ENCODE measurements at regions not wholly inside any gene's neighbourhood (a gene's known extent, or its start where the extent isn't known, plus 50 kb on each side); places are given as distances from the start of the nearest gene placed in this dataset.

DNA sequence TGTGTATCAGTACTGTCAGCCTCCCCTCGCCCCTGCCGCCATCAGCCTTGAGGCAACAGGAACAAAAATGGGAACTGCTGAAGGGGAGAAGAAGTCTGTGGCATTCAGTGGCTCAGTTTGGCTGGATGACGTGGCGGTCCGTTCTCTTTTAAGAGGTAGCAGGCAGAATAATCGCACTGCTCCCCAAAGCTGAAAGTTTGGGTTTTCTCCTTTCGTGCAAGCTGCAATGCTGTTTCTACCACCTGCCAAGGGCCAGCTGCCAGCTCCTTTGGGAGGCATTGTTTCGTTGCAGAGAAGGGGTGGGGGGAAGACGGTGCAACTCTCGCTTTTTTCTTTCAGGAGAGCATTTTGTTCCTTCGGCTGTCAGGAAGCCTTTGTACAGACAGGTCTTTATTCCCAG is 369.6 kb upstream of the RORA start:
- Mint-ChIP-seq H3K9me3 (no peaks in the 10 kb centered on the region), H3K4me1 (peaks cover 10 to 14% of the 10 kb centered on the region in 2 experiments), H3K36me3 (ENCODE audit: insufficient read depth in 1 of 3, low read depth in 3 of 3) (no peaks in the 10 kb centered on the region), H3K4me3 (no peak overlapping the region), H3K27ac (peak overlapping the region in 1 of 3 experiments; percentile 21; a peak in 1 of 7 replicates), H3K27me3 (ENCODE audit: low read depth) (no peaks in the 10 kb centered on the region)
- no peak overlapping the region for H2BK15ac ChIP-seq (ENCODE audit: low read depth, low read length)
- no peak overlapping the region for H3K56ac ChIP-seq (ENCODE audit: insufficient read length, low read depth, low read length)
- TF ChIP-seq, protein P1, sequence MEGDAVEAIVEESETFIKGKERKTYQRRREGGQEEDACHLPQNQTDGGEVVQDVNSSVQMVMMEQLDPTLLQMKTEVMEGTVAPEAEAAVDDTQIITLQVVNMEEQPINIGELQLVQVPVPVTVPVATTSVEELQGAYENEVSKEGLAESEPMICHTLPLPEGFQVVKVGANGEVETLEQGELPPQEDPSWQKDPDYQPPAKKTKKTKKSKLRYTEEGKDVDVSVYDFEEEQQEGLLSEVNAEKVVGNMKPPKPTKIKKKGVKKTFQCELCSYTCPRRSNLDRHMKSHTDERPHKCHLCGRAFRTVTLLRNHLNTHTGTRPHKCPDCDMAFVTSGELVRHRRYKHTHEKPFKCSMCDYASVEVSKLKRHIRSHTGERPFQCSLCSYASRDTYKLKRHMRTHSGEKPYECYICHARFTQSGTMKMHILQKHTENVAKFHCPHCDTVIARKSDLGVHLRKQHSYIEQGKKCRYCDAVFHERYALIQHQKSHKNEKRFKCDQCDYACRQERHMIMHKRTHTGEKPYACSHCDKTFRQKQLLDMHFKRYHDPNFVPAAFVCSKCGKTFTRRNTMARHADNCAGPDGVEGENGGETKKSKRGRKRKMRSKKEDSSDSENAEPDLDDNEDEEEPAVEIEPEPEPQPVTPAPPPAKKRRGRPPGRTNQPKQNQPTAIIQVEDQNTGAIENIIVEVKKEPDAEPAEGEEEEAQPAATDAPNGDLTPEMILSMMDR (conservative IDR thresholded peaks at IDR 0.05): no peak
- no peaks in the 10 kb centered on the region for H3K27me3 ChIP-seq (ENCODE audit: insufficient read depth, low read length)
- no peak overlapping the region for H4K91ac ChIP-seq (ENCODE audit: insufficient read length, low read depth, low read length)
- H2BK120ac ChIP-seq (ENCODE audit: low read depth, low read length, poor library complexity, severe bottlenecking): no peak overlapping the region
- no CpG with 5 or more reads among the region's 11 CpGs for WGBS (ENCODE audit: extremely low coverage, insufficient read length, low lambda C conversion rate)
- no peaks in the 10 kb centered on the region for H4K20me1 ChIP-seq (ENCODE audit: control insufficient read depth, insufficient read depth, insufficient read length)
- H3K23me2 ChIP-seq (ENCODE audit: insufficient read length, low read depth, low read length, poor library complexity, severe bottlenecking): no peaks in the 10 kb centered on the region
- H4K8ac ChIP-seq (replicated peaks; ENCODE audit: insufficient read length, low read depth, low read length): no peak overlapping the region
- H3K4me2 ChIP-seq (ENCODE audit: insufficient read depth, insufficient read length, low read length): no peak overlapping the region
- H3K4me1 ChIP-seq (ENCODE audit: insufficient read depth, low read length): peaks cover 6% of the 10 kb centered on the region; the same call in 1 of the 2 replicates
- no peaks in the 10 kb centered on the region for H3K9me3 ChIP-seq (ENCODE audit: control insufficient read depth, low read depth, low read length)
- H3K23ac ChIP-seq (ENCODE audit: insufficient read length, low read depth, low read length): no peak overlapping the region
- H2AK5ac ChIP-seq (ENCODE audit: insufficient read length, low read length): no peak overlapping the region
- H4K5ac ChIP-seq (ENCODE audit: insufficient read length, low read depth, low read length): no peak overlapping the region
- H3K14ac ChIP-seq (ENCODE audit: insufficient read depth, low read length): no peak overlapping the region
- no peak overlapping the region for H2BK5ac ChIP-seq (ENCODE audit: insufficient read length, low read length)
- no peak overlapping the region for H2BK20ac ChIP-seq (ENCODE audit: low read depth, low read length, poor library complexity, severe bottlenecking)
- H3K18ac ChIP-seq (ENCODE audit: insufficient read length, low read depth, low read length): no peak overlapping the region
- H3T11ph ChIP-seq (ENCODE audit: low read length): no peak overlapping the region
- H2AFZ ChIP-seq (ENCODE audit: low read length): peak overlapping the region; percentile 62
- no peak overlapping the region for H3K27ac ChIP-seq (ENCODE audit: insufficient read length, low read depth, low read length)
- H2BK12ac ChIP-seq (ENCODE audit: insufficient read length, low read depth, low read length): no peak overlapping the region
- no peak overlapping the region for H3K4ac ChIP-seq (ENCODE audit: low read depth, low read length)
- no peaks in the 10 kb centered on the region for H3K79me1 ChIP-seq (ENCODE audit: insufficient read depth, low read depth, low read length, poor library complexity, severe bottlenecking)
- H3K9ac ChIP-seq (ENCODE audit: extremely low read depth, insufficient read length, low read length): no peak overlapping the region
- DNase-seq: no peak
- no peaks in the 10 kb centered on the region for H3K79me2 ChIP-seq (ENCODE audit: insufficient read depth, low read length)
